ENCODE measurements at regions not wholly inside any gene's neighbourhood (a gene's known extent, or its start where the extent isn't known, plus 50 kb on each side); places are given as distances from the start of the nearest gene placed in this dataset.
"Not testable (repeated sequence)": the region's sequence is repeated elsewhere in the genome, so short reads cannot be mapped to it uniquely, and the experiment has no call there.

- no peak for DNase-seq
Observed at GRCh38 chr3:127417709-127418559, 130.1 kb upstream of the PRR20G start.

- DNase-seq, result no peak
Observed at GRCh38 chr3:127413871-127414270, 126.0 kb upstream of the PRR20G start.

GRCh38 chr3:127413318-127413673, 125.5 kb upstream of the PRR20G start:
- no peak for DNase-seq

GRCh38 chr3:127412578-127413317, 124.9 kb upstream of the PRR20G start:
- DNase-seq, result no peak

- not testable (repeated sequence) for DNase-seq
Observed at GRCh38 chr3:127411875-127412274, 124.0 kb upstream of the PRR20G start.

- no peak for DNase-seq
Observed at GRCh38 chr3:127411083-127411727, 123.4 kb upstream of the PRR20G start.

- no peak for DNase-seq
Observed at GRCh38 chr3:127410678-127411077, 122.8 kb upstream of the PRR20G start.

GRCh38 chr3:127410137-127410488, 122.3 kb upstream of the PRR20G start:
- no peak for DNase-seq

- DNase-seq, result no peak
Observed at GRCh38 chr3:127409421-127410136, 121.7 kb upstream of the PRR20G start.

- no peak for DNase-seq
Observed at GRCh38 chr3:127408684-127409420, 121.0 kb upstream of the PRR20G start.

GRCh38 chr3:127408022-127408683, 120.3 kb upstream of the PRR20G start:
- no peak for DNase-seq

- DNase-seq, result no peak
Observed at GRCh38 chr3:127407026-127407939, 119.4 kb upstream of the PRR20G start.

- no peak for DNase-seq
Observed at GRCh38 chr3:127406309-127407025, 118.6 kb upstream of the PRR20G start.

- no peak for DNase-seq
Observed at GRCh38 chr3:127405791-127406190, 117.9 kb upstream of the PRR20G start.

- DNase-seq, result no peak
Observed at GRCh38 chr3:127405010-127405598, 117.3 kb upstream of the PRR20G start.

- DNase-seq, result no peak
Observed at GRCh38 chr3:127404221-127405009, 116.6 kb upstream of the PRR20G start.

GRCh38 chr3:127403795-127404194, 115.9 kb upstream of the PRR20G start:
- no peak for DNase-seq

- no peak for DNase-seq
Observed at GRCh38 chr3:127399154-127399553, 111.3 kb upstream of the PRR20G start.
